NCI-H524 (cell line): ENCODE measurements at regions not wholly inside any gene's neighbourhood (a gene's known extent, or its start where the extent isn't known, plus 50 kb on each side); places are given as distances from the start of the nearest gene placed in this dataset.
"Not testable (repeated sequence)": the region's sequence is repeated elsewhere in the genome, so short reads cannot be mapped to it uniquely, and the experiment has no call there.

ENCODE experiments used
- DNase-seq, 2 experiments: peaks; one replicate each; lab custom pipeline; 2025; lab: John Stamatoyannopoulos, UW

GRCh38 chr4:111268769-111269414, 646.0 kb upstream of the PITX2 start:
- no peak for DNase-seq

GRCh38 chr4:111269439-111269838, 646.6 kb upstream of the PITX2 start:
- DNase-seq: no peak

- no peak for DNase-seq
Measured at GRCh38 chr4:111274060-111274459, 651.2 kb upstream of the PITX2 start.

GRCh38 chr4:111274486-111274885, 651.6 kb upstream of the PITX2 start:
- no peak for DNase-seq

GRCh38 chr4:111281219-111281618, 658.3 kb upstream of the PITX2 start:
- no peak for DNase-seq

- no peak for DNase-seq
Measured at GRCh38 chr4:111282035-111282434, 659.2 kb upstream of the PITX2 start.

- peak in 1 of 2 experiments; percentile 41 for DNase-seq
Measured at GRCh38 chr4:111283066-111283677, 660.3 kb upstream of the PITX2 start.

- DNase-seq: no peak
Measured at GRCh38 chr4:111296466-111296865, 673.6 kb upstream of the PITX2 start.

GRCh38 chr4:111303806-111304205, 680.9 kb upstream of the PITX2 start:
- DNase-seq: no peak

GRCh38 chr4:111323496-111323895, 700.6 kb upstream of the PITX2 start:
- no peak for DNase-seq

GRCh38 chr4:111323916-111324315, 701.0 kb upstream of the PITX2 start:
- no peak for DNase-seq

- no peak for DNase-seq
Measured at GRCh38 chr4:111326450-111326849, 703.6 kb upstream of the PITX2 start.

- no peak for DNase-seq
Measured at GRCh38 chr4:111330786-111331185, 707.9 kb upstream of the PITX2 start.

- DNase-seq: no peak
Measured at GRCh38 chr4:111334361-111334760, 711.5 kb upstream of the PITX2 start.

- DNase-seq: not testable (repeated sequence)
Measured at GRCh38 chr4:111337186-111337876, 714.5 kb upstream of the PITX2 start.

- no peak for DNase-seq
Measured at GRCh38 chr4:111359602-111360001, 736.7 kb upstream of the PITX2 start.

GRCh38 chr4:111360906-111361305, 738.0 kb upstream of the PITX2 start:
- no peak for DNase-seq

GRCh38 chr4:111362941-111363361, 740.1 kb upstream of the PITX2 start:
- DNase-seq: peak in 1 of 2 experiments; percentile 0

- DNase-seq: not testable (repeated sequence)
Measured at GRCh38 chr4:111377880-111378279, 755.0 kb upstream of the PITX2 start.

GRCh38 chr4:111388561-111388960, 756.7 kb upstream of the FAM241A start:
- no peak for DNase-seq

GRCh38 chr4:111391829-111392228, 753.4 kb upstream of the FAM241A start:
- no peak for DNase-seq

GRCh38 chr4:111393781-111394180, 751.5 kb upstream of the FAM241A start:
- no peak for DNase-seq

- DNase-seq: peak; percentile 20 to 58
Measured at GRCh38 chr4:111398906-111399330, 746.3 kb upstream of the FAM241A start.
